PC-3 (cell line): ENCODE measurements at regions not wholly inside any gene's neighbourhood (a gene's known extent, or its start where the extent isn't known, plus 50 kb on each side); places are given as distances from the start of the nearest gene placed in this dataset.

Experiments used
- ATAC-seq: fragments of 200-7000 bp; cut with Tn5 transposase; 2 replicates; pipeline ENCODE4 v1.9.1; 2020; ENCODE audit warnings: mild to moderate bottlenecking, moderate library complexity
- BruUV-seq: library from RNA; stranded (reverse); fragments of 400-500 nt; replicated peaks from 2 replicates; lab custom pipeline; 2021; lab: Mats Ljungman, UMichigan
- CTCF ChIA-PET: fragments of 300-600 bp; sonication (Branson Sonifier 250); formaldehyde crosslinking; loops from one replicate; lab custom pipeline; 2022; ENCODE audit warnings: antibody characterized with exemption; lab: Charles Lee
- POLR2A ChIA-PET: fragments of 300-600 bp; sonication (Branson Sonifier 250); formaldehyde crosslinking; loops from one replicate; lab custom pipeline; 2022; ENCODE audit warnings: antibody characterized with exemption; ENCODE audit not compliant: unreplicated experiment; lab: Charles Lee
- DNase-seq: peaks from one replicate; pipeline ENCODE4 v3.0.0-alpha.2; 2015
- H2AFZ ChIP-seq: fragments of 300-600 bp; sonication (generic); 2 replicates; pipeline ENCODE4 v1.6.0; 2016; ENCODE audit warnings: antibody characterized with exemption, low read length
- H3F3A ChIP-seq: fragments of 300-600 bp; sonication (generic); one replicate; pipeline ENCODE4 v1.6.0; 2017; ENCODE audit warnings: antibody characterized with exemption, low read length, control low read depth, mild to moderate bottlenecking; ENCODE audit not compliant: unreplicated experiment
- H3K27ac ChIP-seq: fragments of 300-600 bp; sonication (generic); 2 replicates; pipeline ENCODE4 v1.5.1; 2016; ENCODE audit warnings: mild to moderate bottlenecking, low read length
- H3K27me3 ChIP-seq: fragments of 300-600 bp; sonication (generic); 2 replicates; pipeline ENCODE4 v1.6.1; 2016; ENCODE audit warnings: low read length, mixed read lengths
- H3K36me3 ChIP-seq: fragments of 300-600 bp; sonication (generic); 2 replicates; pipeline ENCODE4 v1.6.1; 2016; ENCODE audit warnings: low read depth, mixed run types, low read length, mixed read lengths
- H3K4me1 ChIP-seq: fragments of 300-600 bp; sonication (generic); 2 replicates; pipeline ENCODE4 v1.5.1; 2016; ENCODE audit warnings: low read length; ENCODE audit not compliant: insufficient read depth
- H3K4me2 ChIP-seq: fragments of 300-600 bp; sonication (generic); 2 replicates; pipeline ENCODE4 v1.6.0; 2016; ENCODE audit warnings: low read length
- H3K4me3 ChIP-seq: fragments of 300-600 bp; sonication (generic); 2 replicates; pipeline ENCODE4 v1.5.1; 2016; ENCODE audit warnings: mild to moderate bottlenecking, low read length, mixed read lengths
- H3K79me2 ChIP-seq: fragments of 300-600 bp; sonication (generic); 2 replicates; pipeline ENCODE4 v1.6.1; 2017; ENCODE audit warnings: low read length, mixed read lengths
- H3K9ac ChIP-seq: fragments of 300-600 bp; sonication (generic); 2 replicates; pipeline ENCODE4 v1.6.0; 2016; ENCODE audit warnings: mild to moderate bottlenecking, low read length
- H3K9me2 ChIP-seq: fragments of 300-600 bp; sonication (generic); replicated peaks from 2 replicates; pipeline ENCODE4 v1.6.1; 2016; ENCODE audit warnings: mixed run types, low read length, mixed read lengths
- H3K9me3 ChIP-seq: fragments of 300-600 bp; sonication (generic); 2 replicates; pipeline ENCODE4 v1.6.1; 2016; ENCODE audit warnings: low read length, mixed read lengths
- H4K20me1 ChIP-seq: fragments of 300-600 bp; sonication (generic); 2 replicates; pipeline ENCODE4 v1.6.1; 2016; ENCODE audit warnings: low read length, mixed read lengths
- EZH2 ChIP-seq: fragments of 300-600 bp; sonication (generic); IDR thresholded peaks from one replicate; pipeline ENCODE4 v1.6.1; 2017; ENCODE audit warnings: antibody characterized with exemption, mild to moderate bottlenecking, low read length; ENCODE audit not compliant: unreplicated experiment
- EZH2phosphoT487 ChIP-seq: fragments of 300-600 bp; sonication (generic); IDR thresholded peaks from 2 replicates; pipeline ENCODE4 v1.6.1; 2018; ENCODE audit warnings: mild to moderate bottlenecking, antibody characterized with exemption, low read length, borderline replicate concordance
- intact Hi-C: fragments of 100-400 bp; cut with micrococcal nuclease; formaldehyde crosslinking; loops from 2 replicates; pipeline ENCODE4 v1.9.0; 2023
- TF ChIP-seq, protein P1 (sequence below): fragments of 300-600 bp; sonication (generic); conservative IDR thresholded peaks from 2 replicates; pipeline ENCODE4 v1.5.1; 2017; ENCODE audit warnings: antibody characterized with exemption, low read depth, mild to moderate bottlenecking, low read length

DNA sequence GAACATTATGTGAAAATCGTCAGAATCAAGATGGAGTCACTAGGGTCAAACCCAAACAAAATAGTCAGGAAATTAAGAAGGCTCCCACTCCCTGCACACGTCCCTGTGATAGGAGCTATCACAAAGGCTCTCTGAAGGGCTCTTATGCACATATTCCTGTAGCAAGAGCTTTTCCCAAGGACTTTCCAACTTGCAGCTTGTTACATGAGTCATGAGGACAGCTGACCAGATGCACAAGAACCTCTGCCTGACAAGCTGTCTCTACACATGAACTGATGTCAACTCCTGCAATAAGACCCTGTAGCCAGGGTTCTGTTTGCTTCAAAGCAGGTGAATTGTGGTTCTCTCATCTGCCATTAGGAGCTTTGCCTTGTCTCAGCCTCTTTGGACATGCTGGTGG is 122.4 kb downstream of the OLFM1 start:
- Histone ChIP-seq H3K36me3 (no peaks in the 10 kb centered on the region), H3K4me3 (no peak overlapping the region), H3K9me2 (no peaks in the 10 kb centered on the region), H2AFZ (no peak overlapping the region), H3K9me3 (no peaks in the 10 kb centered on the region), H4K20me1 (no peaks in the 10 kb centered on the region), H3K79me2 (no peaks in the 10 kb centered on the region), H3K27me3 (no peaks in the 10 kb centered on the region), H3K4me2 (no peak overlapping the region), H3F3A (no peaks in the 10 kb centered on the region), H3K9ac (no peak overlapping the region), H3K4me1 (no peaks in the 10 kb centered on the region), H3K27ac (no peak overlapping the region)
- ATAC-seq = no peak
- ChIA-PET POLR2A (no interaction called here), CTCF (no interaction called here)
- TF ChIP-seq EZH2 = no peak
- TF ChIP-seq, protein P1, sequence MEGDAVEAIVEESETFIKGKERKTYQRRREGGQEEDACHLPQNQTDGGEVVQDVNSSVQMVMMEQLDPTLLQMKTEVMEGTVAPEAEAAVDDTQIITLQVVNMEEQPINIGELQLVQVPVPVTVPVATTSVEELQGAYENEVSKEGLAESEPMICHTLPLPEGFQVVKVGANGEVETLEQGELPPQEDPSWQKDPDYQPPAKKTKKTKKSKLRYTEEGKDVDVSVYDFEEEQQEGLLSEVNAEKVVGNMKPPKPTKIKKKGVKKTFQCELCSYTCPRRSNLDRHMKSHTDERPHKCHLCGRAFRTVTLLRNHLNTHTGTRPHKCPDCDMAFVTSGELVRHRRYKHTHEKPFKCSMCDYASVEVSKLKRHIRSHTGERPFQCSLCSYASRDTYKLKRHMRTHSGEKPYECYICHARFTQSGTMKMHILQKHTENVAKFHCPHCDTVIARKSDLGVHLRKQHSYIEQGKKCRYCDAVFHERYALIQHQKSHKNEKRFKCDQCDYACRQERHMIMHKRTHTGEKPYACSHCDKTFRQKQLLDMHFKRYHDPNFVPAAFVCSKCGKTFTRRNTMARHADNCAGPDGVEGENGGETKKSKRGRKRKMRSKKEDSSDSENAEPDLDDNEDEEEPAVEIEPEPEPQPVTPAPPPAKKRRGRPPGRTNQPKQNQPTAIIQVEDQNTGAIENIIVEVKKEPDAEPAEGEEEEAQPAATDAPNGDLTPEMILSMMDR = no peak
- TF ChIP-seq EZH2phosphoT487 = no peak
- DNase-seq = no peak
- intact Hi-C loops = no loop called here
- no TSS peak for BruUV-seq

DNA sequence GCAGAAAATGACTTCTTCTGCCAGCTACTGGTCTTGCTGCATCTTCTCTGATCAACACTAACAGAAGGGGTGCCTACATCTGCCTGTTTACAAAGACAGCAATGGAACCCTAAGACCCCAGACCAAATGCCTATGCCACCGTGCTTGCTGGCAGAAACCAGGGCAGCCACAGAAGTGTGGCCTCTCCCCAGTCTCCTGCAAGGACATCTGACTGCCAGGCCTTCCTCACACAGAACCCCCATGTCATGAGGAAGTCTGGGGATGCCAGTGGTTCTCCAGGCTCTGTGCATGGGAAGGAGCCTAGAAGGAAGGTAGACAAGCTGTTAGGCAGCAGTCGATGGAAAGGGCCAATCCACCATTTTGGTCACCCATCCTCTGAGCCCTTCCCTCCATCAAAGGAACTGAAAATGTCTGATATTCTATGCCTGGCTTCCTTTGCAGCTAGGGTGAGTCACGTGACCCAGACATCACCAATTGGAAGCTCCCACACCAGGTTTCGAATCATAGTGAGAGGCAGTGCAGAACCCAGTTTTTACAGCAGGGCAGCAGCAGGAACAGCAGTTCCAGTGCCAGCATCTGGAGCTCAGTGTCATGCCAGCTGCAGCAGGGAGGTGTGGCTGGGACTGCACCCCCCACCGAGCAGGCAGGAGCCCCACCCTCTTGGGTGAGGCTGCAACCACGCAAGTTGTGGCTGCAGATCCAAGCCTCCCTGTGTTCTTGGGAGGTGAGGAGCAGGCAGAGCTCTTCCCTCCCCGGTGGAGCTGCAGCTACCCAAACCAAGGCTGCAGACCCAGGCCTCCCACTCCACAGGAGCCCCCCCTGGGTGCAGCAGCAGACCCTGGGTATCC is 123.4 kb downstream of the OLFM1 start:
- H3K36me3 ChIP-seq = no peaks in the 10 kb centered on the region
- H3K27ac ChIP-seq = no peak overlapping the region
- peaks cover 7% of the 10 kb centered on the region for H3K27me3 ChIP-seq
- no peak overlapping the region for H3K4me2 ChIP-seq
- H2AFZ ChIP-seq = no peak overlapping the region
- no peaks in the 10 kb centered on the region for H4K20me1 ChIP-seq
- intact Hi-C loops = no loop called here
- DNase-seq = no peak
- CTCF ChIA-PET = no interaction called here
- H3K4me3 ChIP-seq = no peak overlapping the region
- ATAC-seq = no peak
- no peaks in the 10 kb centered on the region for H3K4me1 ChIP-seq
- TF ChIP-seq EZH2 (no peak), EZH2phosphoT487 (no peak)
- TF ChIP-seq, protein P1 = no peak
- POLR2A ChIA-PET = no interaction called here
- no peaks in the 10 kb centered on the region for H3K9me2 ChIP-seq
- no TSS peak for BruUV-seq
- H3K9ac ChIP-seq = no peak overlapping the region
- no peaks in the 10 kb centered on the region for H3K79me2 ChIP-seq
- H3K9me3 ChIP-seq = no peaks in the 10 kb centered on the region
- H3F3A ChIP-seq = no peaks in the 10 kb centered on the region

DNA sequence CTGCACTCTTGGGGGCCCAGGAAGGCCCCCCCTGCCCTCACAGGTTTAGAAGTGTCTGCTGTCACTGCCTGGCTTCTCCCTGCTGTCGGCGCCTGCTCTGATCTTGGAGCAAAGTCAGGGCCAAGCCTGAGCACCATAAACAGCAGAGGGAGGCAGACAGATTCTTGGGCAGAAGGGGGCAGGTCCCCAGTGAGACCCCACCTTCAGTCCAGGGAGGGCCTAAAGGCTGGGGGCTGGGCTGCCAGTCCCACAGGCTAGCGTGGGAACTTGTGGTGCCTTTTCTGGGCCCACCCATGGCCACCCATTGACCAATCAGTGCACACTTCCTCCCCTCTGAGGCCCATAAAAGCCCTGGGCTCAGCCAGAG is 124.0 kb downstream of the OLFM1 start:
- no peak overlapping the region for H3K4me2 ChIP-seq
- no peak overlapping the region for H2AFZ ChIP-seq
- H3K4me3 ChIP-seq = no peak overlapping the region
- BruUV-seq = no TSS peak
- H3K27me3 ChIP-seq = peaks cover 13% of the 10 kb centered on the region
- POLR2A ChIA-PET = no interaction called here
- no peaks in the 10 kb centered on the region for H4K20me1 ChIP-seq
- H3K27ac ChIP-seq = no peak overlapping the region
- no peaks in the 10 kb centered on the region for H3K79me2 ChIP-seq
- H3K36me3 ChIP-seq = no peaks in the 10 kb centered on the region
- H3K9ac ChIP-seq = no peak overlapping the region
- intact Hi-C loops = no loop called here
- CTCF ChIA-PET = no interaction called here
- H3F3A ChIP-seq = no peaks in the 10 kb centered on the region
- H3K9me2 ChIP-seq = no peaks in the 10 kb centered on the region
- ATAC-seq (no peak), DNase-seq (no peak)
- TF ChIP-seq, protein P1 = no peak
- no peak for TF ChIP-seq EZH2
- no peak for TF ChIP-seq EZH2phosphoT487
- no peaks in the 10 kb centered on the region for H3K9me3 ChIP-seq
- H3K4me1 ChIP-seq = no peaks in the 10 kb centered on the region
